K562 (cell line): ENCODE measurements at regions not wholly inside any gene's neighbourhood (a gene's known extent, or its start where the extent isn't known, plus 50 kb on each side); places are given as distances from the start of the nearest gene placed in this dataset.

Experiments used
- ATAC-seq: fragments of 200-7000 bp; cut with Tn5 transposase; 3 replicates; pipeline ENCODE4 v1.9.1; 2020; ENCODE audit warnings: moderate library complexity
- BruUV-seq: library from RNA; stranded (reverse); fragments of 400-500 nt; replicated peaks from 2 replicates; lab custom pipeline; 2021; lab: Mats Ljungman, UMichigan
- CTCF ChIA-PET: fragments of 300-600 bp; formaldehyde crosslinking; extraction: SDS; loops from one replicate; lab custom pipeline; 2021; ENCODE audit warnings: low intra/inter-chr PET ratio; lab: Yijun Ruan, JAX
- POLR2A ChIA-PET: fragments of 300-600, 350-650 bp; sonication (Branson Sonifier 250); formaldehyde crosslinking; extraction: SDS; loops from one replicate; lab custom pipeline; 2021; ENCODE audit warnings: antibody characterized with exemption, inconsistent platforms; lab: Yijun Ruan, JAX
- DNase-seq, 4 experiments: peaks; one replicate each; pipeline versions ENCODE4 v3.0.0 to v3.0.0-alpha.2; 2011 to 2018; ENCODE audit warnings: low spot score in 3 of 4, mixed read lengths in 3 of 4; ENCODE audit errors: extremely low read depth in 1 of 4
- FAIRE-seq: peaks from 2 replicates; lab custom pipeline; 2011; peaks lifted over from hg19 to GRCh38; lab: Jason Lieb, UNC
- H2AFZ ChIP-seq: 2 replicates; pipeline ENCODE4 v1.6.0; 2011; ENCODE audit warnings: low read depth, low read length, control low read depth, inconsistent platforms
- H3K27ac ChIP-seq: fragments of 200-600 bp; 3 replicates; pipeline ENCODE4 v1.8.0; 2011; ENCODE audit warnings: low read depth, mild to moderate bottlenecking, control low read depth, inconsistent platforms, low read length, moderate library complexity, mixed read lengths; ENCODE audit errors: extremely low read depth
- H3K27me3 ChIP-seq, 2 experiments: fragments of 300-600 bp in 1 of 2; 2 replicates in 1 of 2; 3 replicates in 1 of 2; pipeline versions ENCODE4 v1.6.0 to v1.8.0; 2011; ENCODE audit warnings: inconsistent platforms in 2 of 2, low read length in 2 of 2, mild to moderate bottlenecking in 1 of 2, mixed read lengths in 1 of 2, moderate library complexity in 1 of 2; ENCODE audit not compliant: control insufficient read depth in 2 of 2, insufficient read depth in 2 of 2
- H3K36me3 ChIP-seq: fragments of 300-600 bp; 3 replicates; pipeline ENCODE4 v1.8.0; 2011; ENCODE audit warnings: mild to moderate bottlenecking, low read length, inconsistent platforms; ENCODE audit not compliant: control insufficient read depth, insufficient read depth
- H3K4me1 ChIP-seq, 2 experiments: fragments of 200-600 bp in 1 of 2; replicated peaks in 1 of 2; 2 replicates in 1 of 2; 3 replicates in 1 of 2; pipeline versions ENCODE4 v1.5.1 to v1.8.0; 2011; ENCODE audit warnings: inconsistent platforms in 2 of 2, low read length in 2 of 2, mild to moderate bottlenecking in 1 of 2, mixed read lengths in 1 of 2, moderate library complexity in 1 of 2; ENCODE audit not compliant: control insufficient read depth in 2 of 2, insufficient read depth in 2 of 2
- H3K4me2 ChIP-seq: 2 replicates; pipeline ENCODE4 v1.6.1; 2011; ENCODE audit warnings: low read length, control low read depth, inconsistent platforms, mixed read lengths; ENCODE audit not compliant: insufficient read depth
- H3K4me3 ChIP-seq: fragments of 200-600 bp; sonication (generic), shearing (Covaris generic); 2 replicates; pipeline ENCODE4 v1.5.1; 2016; ENCODE audit warnings: control low read depth, inconsistent platforms
- H3K79me2 ChIP-seq: fragments of 200-600 bp; 3 replicates; pipeline ENCODE4 v1.8.0; 2011; ENCODE audit warnings: low read length, inconsistent platforms; ENCODE audit not compliant: control insufficient read depth, insufficient read depth
- H3K9ac ChIP-seq, 2 experiments: 2 replicates each; pipeline versions ENCODE4 v1.6.0 to v1.6.1; 2011; ENCODE audit warnings: low read depth in 2 of 2, low read length in 2 of 2, control low read depth in 1 of 2, inconsistent platforms in 1 of 2, mild to moderate bottlenecking in 1 of 2, mixed read lengths in 1 of 2; ENCODE audit not compliant: insufficient read depth in 1 of 2
- H3K9me1 ChIP-seq: one replicate; pipeline ENCODE4 v1.6.0; 2011; ENCODE audit warnings: inconsistent platforms, mild to moderate bottlenecking, low read length, moderate library complexity; ENCODE audit not compliant: control insufficient read depth, insufficient read depth
- H3K9me3 ChIP-seq: replicated peaks from 2 replicates; pipeline ENCODE4 v1.5.1; 2011; ENCODE audit warnings: low read depth, low read length, inconsistent platforms; ENCODE audit not compliant: control insufficient read depth, insufficient read depth
- H4K20me1 ChIP-seq: replicated peaks from 2 replicates; pipeline ENCODE4 v1.6.1; 2011; ENCODE audit warnings: low read length, inconsistent platforms, mixed read lengths; ENCODE audit not compliant: control insufficient read depth, insufficient read depth
- CC2D1A ChIP-seq: fragments of 450-650 bp; IDR thresholded peaks from 2 replicates; pipeline ENCODE4 v1.6.1; 2017; ENCODE audit warnings: mild to moderate bottlenecking
- NR2F6 ChIP-seq: fragments of 450-650 bp; formaldehyde crosslinking; IDR thresholded peaks from 2 replicates; pipeline ENCODE4 v1.4.0; 2020; ENCODE audit warnings: mild to moderate bottlenecking
- RAD51 ChIP-seq: fragments of 450-650 bp; IDR thresholded peaks from 2 replicates; pipeline ENCODE4 v1.7.1; 2016; ENCODE audit warnings: low read depth, mild to moderate bottlenecking, borderline replicate concordance
- SRSF3 ChIP-seq: fragments of 200-400 bp; formaldehyde crosslinking; IDR thresholded peaks from 2 replicates; pipeline ENCODE4 v1.6.1; 2016; ENCODE audit warnings: mild to moderate bottlenecking, low read length, moderate library complexity; ENCODE audit not compliant: insufficient read depth
- WGBS: fragments of 100-300 bp; shearing (Covaris generic); methylation state at CpG from one replicate; pipeline ENCODE4 v1.1.6; 2016; ENCODE audit warnings: low coverage, mixed read lengths; ENCODE audit not compliant: insufficient coverage; ENCODE audit errors: missing lambda C conversion rate; 5-methylcytosine and 5-hydroxymethylcytosine counted together
- in situ Hi-C: fragments of 300-500 bp; cut with MboI; formaldehyde crosslinking; loops from 4 replicates; pipeline ENCODE4 v1.15.0; 2018; ENCODE audit warnings: inconsistent platforms, mixed read lengths
- intact Hi-C: fragments of 100-400 bp; cut with micrococcal nuclease; formaldehyde crosslinking; loops from 2 replicates; pipeline ENCODE4 v1.14.2; 2022
- TF ChIP-seq, protein P1 (sequence below): fragments of 450-650 bp; conservative IDR thresholded peaks from 2 replicates; pipeline ENCODE4 v1.6.1; 2016; ENCODE audit warnings: missing genetic modification characterization, low read depth, mild to moderate bottlenecking, missing compliant biosample characterization, moderate library complexity
- TF ChIP-seq, protein P2 (sequence below): sonication (generic); formaldehyde crosslinking; IDR thresholded peaks from 2 replicates; pipeline ENCODE4 v1.8.1; 2023; ENCODE audit warnings: mild to moderate bottlenecking, missing genetic modification reagents

DNA sequence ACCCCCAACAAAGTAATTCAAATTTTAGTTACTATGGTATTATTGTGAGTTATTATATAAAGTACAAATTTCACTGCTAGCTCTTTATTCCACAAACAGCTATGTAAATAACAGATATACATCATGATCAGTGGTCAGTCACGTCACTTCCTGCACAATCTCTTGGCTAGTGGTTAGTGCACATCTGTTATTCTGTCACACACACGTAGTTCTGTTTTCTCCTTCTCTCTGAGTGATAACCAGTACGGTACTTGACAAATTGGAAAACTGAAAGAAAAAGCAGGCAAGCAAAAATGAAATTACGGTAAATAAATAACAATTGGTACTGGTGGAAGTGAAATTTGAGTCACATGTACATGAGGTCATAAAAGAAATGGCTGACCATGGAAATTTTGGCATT lies 728.7 kb downstream of the CCDC85A start:
- Histone ChIP-seq H3K9ac (no peak overlapping the region), H3K9me3 (no peaks in the 10 kb centered on the region), H3K9me1 (no peaks in the 10 kb centered on the region), H2AFZ (no peak overlapping the region), H3K36me3 (no peaks in the 10 kb centered on the region), H4K20me1 (no peaks in the 10 kb centered on the region), H3K27ac (no peak overlapping the region), H3K4me3 (no peak overlapping the region), H3K4me1 (no peaks in the 10 kb centered on the region), H3K79me2 (no peaks in the 10 kb centered on the region), H3K4me2 (no peak overlapping the region), H3K27me3 (no peaks in the 10 kb centered on the region)
- no peak for DNase-seq
- CTCF ChIA-PET, result no interaction called here
- ATAC-seq, result no peak
- intact Hi-C loops (no loop called here), in situ Hi-C loops (no loop called here)
- POLR2A ChIA-PET, result no interaction called here
- FAIRE-seq, result no peak
- WGBS, result 0% methylated on average over 4 of the region's 4 CpGs
- no TSS peak for BruUV-seq
- TF ChIP-seq SRSF3 (no peak), NR2F6 (CRISPR knock-in tag) (no peak), CC2D1A (no peak), RAD51 (no peak)
- TF ChIP-seq, protein P1, sequence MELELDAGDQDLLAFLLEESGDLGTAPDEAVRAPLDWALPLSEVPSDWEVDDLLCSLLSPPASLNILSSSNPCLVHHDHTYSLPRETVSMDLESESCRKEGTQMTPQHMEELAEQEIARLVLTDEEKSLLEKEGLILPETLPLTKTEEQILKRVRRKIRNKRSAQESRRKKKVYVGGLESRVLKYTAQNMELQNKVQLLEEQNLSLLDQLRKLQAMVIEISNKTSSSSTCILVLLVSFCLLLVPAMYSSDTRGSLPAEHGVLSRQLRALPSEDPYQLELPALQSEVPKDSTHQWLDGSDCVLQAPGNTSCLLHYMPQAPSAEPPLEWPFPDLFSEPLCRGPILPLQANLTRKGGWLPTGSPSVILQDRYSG, result no peak
- TF ChIP-seq, protein P2, sequence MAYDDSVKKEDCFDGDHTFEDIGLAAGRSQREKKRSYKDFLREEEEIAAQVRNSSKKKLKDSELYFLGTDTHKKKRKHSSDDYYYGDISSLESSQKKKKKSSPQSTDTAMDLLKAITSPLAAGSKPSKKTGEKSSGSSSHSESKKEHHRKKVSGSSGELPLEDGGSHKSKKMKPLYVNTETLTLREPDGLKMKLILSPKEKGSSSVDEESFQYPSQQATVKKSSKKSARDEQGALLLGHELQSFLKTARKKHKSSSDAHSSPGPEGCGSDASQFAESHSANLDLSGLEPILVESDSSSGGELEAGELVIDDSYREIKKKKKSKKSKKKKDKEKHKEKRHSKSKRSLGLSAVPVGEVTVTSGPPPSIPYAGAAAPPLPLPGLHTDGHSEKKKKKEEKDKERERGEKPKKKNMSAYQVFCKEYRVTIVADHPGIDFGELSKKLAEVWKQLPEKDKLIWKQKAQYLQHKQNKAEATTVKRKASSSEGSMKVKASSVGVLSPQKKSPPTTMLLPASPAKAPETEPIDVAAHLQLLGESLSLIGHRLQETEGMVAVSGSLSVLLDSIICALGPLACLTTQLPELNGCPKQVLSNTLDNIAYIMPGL (CRISPR knock-in tag), result no peak
